Activated CD8-positive, alpha-beta T cell treated with anti-CD3 and anti-CD28 coated beads for 36 hours (primary cell): ENCODE measurements at regions not wholly inside any gene's neighbourhood (a gene's known extent, or its start where the extent isn't known, plus 50 kb on each side); places are given as distances from the start of the nearest gene placed in this dataset.
"Not testable (repeated sequence)": the region's sequence is repeated elsewhere in the genome, so short reads cannot be mapped to it uniquely, and the experiment has no call there.

Source experiments
- ATAC-seq: fragments of 200-7000 bp; cut with Tn5 transposase; one replicate; pipeline ENCODE4 v1.10.0; 2021; ENCODE audit warnings: mild to moderate bottlenecking, moderate library complexity
- CTCF ChIA-PET: fragments of 350-600 bp; sonication (Branson Sonifier 250); formaldehyde crosslinking; loops from one replicate; lab custom pipeline; 2021; ENCODE audit warnings: antibody characterized with exemption; lab: Charles Lee
- POLR2A ChIA-PET: fragments of 350-600 bp; sonication (Branson Sonifier 250); formaldehyde crosslinking; loops from one replicate; lab custom pipeline; 2021; ENCODE audit warnings: antibody characterized with exemption; lab: Charles Lee
- DNase-seq: peaks from one replicate; pipeline ENCODE4 v3.0.0-alpha.2; 2020
- H3K27ac Mint-ChIP-seq: one replicate; pipeline ENCODE4 v1.8.0; 2021; ENCODE audit warnings: mild to moderate bottlenecking, mixed read lengths
- H3K27me3 Mint-ChIP-seq: one replicate; pipeline ENCODE4 v1.8.0; 2021; ENCODE audit warnings: mixed read lengths
- H3K36me3 Mint-ChIP-seq: one replicate; pipeline ENCODE4 v1.8.0; 2021; ENCODE audit warnings: low read depth, mixed read lengths
- H3K4me1 Mint-ChIP-seq: one replicate; pipeline ENCODE4 v1.8.0; 2021; ENCODE audit warnings: low read depth, mixed read lengths
- H3K4me3 Mint-ChIP-seq: one replicate; pipeline ENCODE4 v1.8.0; 2021; ENCODE audit warnings: mild to moderate bottlenecking, moderate library complexity, mixed read lengths
- H3K9me3 Mint-ChIP-seq: one replicate; pipeline ENCODE4 v1.8.0; 2021; ENCODE audit warnings: mixed read lengths
- CTCF ChIP-seq: fragments of 200-600 bp; IDR thresholded peaks from one replicate; pipeline ENCODE4 v1.8.0; 2022; ENCODE audit warnings: antibody characterized with exemption, mild to moderate bottlenecking
- intact Hi-C: fragments of 100-400 bp; cut with micrococcal nuclease; formaldehyde crosslinking; loops from one replicate; pipeline ENCODE4 v1.10.0; 2022

- ATAC-seq (no peak), DNase-seq (no peak)
- POLR2A ChIA-PET = no interaction called here
- Mint-ChIP-seq H3K27ac (no peak overlapping the region), H3K36me3 (no peaks in the 10 kb centered on the region), H3K27me3 (peaks cover 3% of the 10 kb centered on the region), H3K9me3 (peaks cover 6% of the 10 kb centered on the region), H3K4me3 (no peak overlapping the region), H3K4me1 (no peaks in the 10 kb centered on the region)
- intact Hi-C loops = no loop called here
- CTCF ChIA-PET = no interaction called here
- TF ChIP-seq CTCF = no peak
Measured at GRCh38 chr16:59470556-59470955, 736.4 kb upstream of the GOT2 start.

- DNase-seq (no peak), ATAC-seq (no peak)
- peaks cover 3% of the 10 kb centered on the region for H3K27me3 Mint-ChIP-seq
- intact Hi-C loops = no loop called here
- no peaks in the 10 kb centered on the region for H3K36me3 Mint-ChIP-seq
- no peak overlapping the region for H3K4me3 Mint-ChIP-seq
- peaks cover 3% of the 10 kb centered on the region for H3K9me3 Mint-ChIP-seq
- no peak for TF ChIP-seq CTCF
- CTCF ChIA-PET = no interaction called here
- H3K27ac Mint-ChIP-seq = no peak overlapping the region
- POLR2A ChIA-PET = interaction anchor here (0.6 kb wide), 1 partner anchor 9 kb away, joined by 3 read pairs; no protein-coding TSS in a partner anchor
- H3K4me1 Mint-ChIP-seq = no peaks in the 10 kb centered on the region
Measured at GRCh38 chr16:59469266-59469665, 735.1 kb upstream of the GOT2 start.

- Mint-ChIP-seq H3K4me3 (no peak overlapping the region), H3K9me3 (peaks cover 3% of the 10 kb centered on the region), H3K4me1 (peaks cover 2% of the 10 kb centered on the region), H3K36me3 (no peaks in the 10 kb centered on the region), H3K27ac (no peak overlapping the region), H3K27me3 (peaks cover 1% of the 10 kb centered on the region)
- ChIA-PET CTCF (no interaction called here), POLR2A (no interaction called here)
- no peak for ATAC-seq
- no peak for TF ChIP-seq CTCF
- intact Hi-C loops = no loop called here
- no peak for DNase-seq
Measured at GRCh38 chr16:59463776-59464175, 729.7 kb upstream of the GOT2 start.

- CTCF ChIA-PET = no interaction called here
- H3K27me3 Mint-ChIP-seq = no peaks in the 10 kb centered on the region
- H3K4me3 Mint-ChIP-seq = no peak overlapping the region
- ATAC-seq (no peak), DNase-seq (no peak)
- POLR2A ChIA-PET = no interaction called here
- H3K4me1 Mint-ChIP-seq = peaks cover 2% of the 10 kb centered on the region
- TF ChIP-seq CTCF = no peak
- H3K27ac Mint-ChIP-seq = no peak overlapping the region
- intact Hi-C loops = no loop called here
- no peaks in the 10 kb centered on the region for H3K36me3 Mint-ChIP-seq
- H3K9me3 Mint-ChIP-seq = peaks cover 1% of the 10 kb centered on the region
Measured at GRCh38 chr16:59459806-59460205, 725.7 kb upstream of the GOT2 start.

- no peak for DNase-seq
- H3K9me3 Mint-ChIP-seq = peaks cover 5% of the 10 kb centered on the region
- CTCF ChIA-PET = no interaction called here
Measured at GRCh38 chr16:59455497-59455896, 721.4 kb upstream of the GOT2 start.

GRCh38 chr16:59450513-59450912 is 716.4 kb upstream of the GOT2 start:
- DNase-seq, H3K4me3 Mint-ChIP-seq, intact Hi-C loops, H3K9me3 Mint-ChIP-seq, ATAC-seq, H3K36me3 Mint-ChIP-seq, CTCF ChIA-PET, POLR2A ChIA-PET, H3K27me3 Mint-ChIP-seq, H3K4me1 Mint-ChIP-seq, H3K27ac Mint-ChIP-seq: not testable (repeated sequence)

More at GRCh38 chr16:59455497-59455896, 721.4 kb upstream of the GOT2 start:
- H3K36me3 Mint-ChIP-seq = no peaks in the 10 kb centered on the region
- POLR2A ChIA-PET = no interaction called here
- H3K4me3 Mint-ChIP-seq = no peak overlapping the region
- ATAC-seq = no peak
- intact Hi-C loops = no loop called here
- H3K27ac Mint-ChIP-seq = no peak overlapping the region
- no peaks in the 10 kb centered on the region for H3K4me1 Mint-ChIP-seq
- no peak for TF ChIP-seq CTCF
- no peaks in the 10 kb centered on the region for H3K27me3 Mint-ChIP-seq
